Endothelial cell of hepatic sinusoid (primary cell): ENCODE measurements at regions not wholly inside any gene's neighbourhood (a gene's known extent, or its start where the extent isn't known, plus 50 kb on each side); places are given as distances from the start of the nearest gene placed in this dataset.
"Not testable (repeated sequence)": the region's sequence is repeated elsewhere in the genome, so short reads cannot be mapped to it uniquely, and the experiment has no call there.

ENCODE experiments used
- in situ Hi-C: cut with HindIII; loops from 2 replicates; pipeline ENCODE4 v1.10.0; 2017; ENCODE audit warnings: low sequenced_read_pairs

- in situ Hi-C loops: no loop called here
Measured at GRCh38 chr5:99088309-99088708, 159.5 kb upstream of the CHD1 start.

GRCh38 chr5:99083197-99083596 lies 154.4 kb upstream of the CHD1 start:
- in situ Hi-C loops: no loop called here

- in situ Hi-C loops: no loop called here
Measured at GRCh38 chr5:99081711-99082110, 152.9 kb upstream of the CHD1 start.

- in situ Hi-C loops: no loop called here
Measured at GRCh38 chr5:99076723-99077640, 148.2 kb upstream of the CHD1 start.

GRCh38 chr5:99072846-99073245 lies 144.0 kb upstream of the CHD1 start:
- in situ Hi-C loops: no loop called here

GRCh38 chr5:99070822-99071221 lies 142.0 kb upstream of the CHD1 start:
- in situ Hi-C loops: no loop called here

GRCh38 chr5:99070362-99070761 lies 141.6 kb upstream of the CHD1 start:
- in situ Hi-C loops: no loop called here

GRCh38 chr5:99068944-99069650 lies 140.3 kb upstream of the CHD1 start:
- in situ Hi-C loops: no loop called here

GRCh38 chr5:99063737-99064136 lies 134.9 kb upstream of the CHD1 start:
- in situ Hi-C loops: no loop called here

- in situ Hi-C loops: no loop called here
Measured at GRCh38 chr5:99061711-99062110, 132.9 kb upstream of the CHD1 start.

- in situ Hi-C loops: no loop called here
Measured at GRCh38 chr5:99061299-99061698, 132.5 kb upstream of the CHD1 start.

GRCh38 chr5:99060306-99061261 lies 131.8 kb upstream of the CHD1 start:
- in situ Hi-C loops: no loop called here

GRCh38 chr5:99059685-99060084 lies 130.9 kb upstream of the CHD1 start:
- in situ Hi-C loops: no loop called here

GRCh38 chr5:99058466-99058865 lies 129.7 kb upstream of the CHD1 start:
- in situ Hi-C loops: no loop called here

- in situ Hi-C loops: no loop called here
Measured at GRCh38 chr5:99054972-99055371, 126.2 kb upstream of the CHD1 start.

GRCh38 chr5:99045871-99046270 lies 117.1 kb upstream of the CHD1 start:
- in situ Hi-C loops: no loop called here

- in situ Hi-C loops: not testable (repeated sequence)
Measured at GRCh38 chr5:99043257-99043656, 114.5 kb upstream of the CHD1 start.

- in situ Hi-C loops: no loop called here
Measured at GRCh38 chr5:99037668-99038067, 108.9 kb upstream of the CHD1 start.

- in situ Hi-C loops: no loop called here
Measured at GRCh38 chr5:99035942-99036341, 107.1 kb upstream of the CHD1 start.

- in situ Hi-C loops: no loop called here
Measured at GRCh38 chr5:99034336-99034735, 105.5 kb upstream of the CHD1 start.
